Right ventricle myocardium superior (tissue), 1 donor: ENCODE measurements at regions not wholly inside any gene's neighbourhood (a gene's known extent, or its start where the extent isn't known, plus 50 kb on each side); places are given as distances from the start of the nearest gene placed in this dataset.

ENCODE experiments used
- ATAC-seq: fragments of 200-7000 bp; cut with Tn5 transposase; one replicate; pipeline ENCODE4 v1.9.1; 2020; ENCODE audit warnings: mild to moderate bottlenecking; ENCODE audit not compliant: poor library complexity
- DNase-seq: peaks from one replicate; pipeline ENCODE4 v3.0.0-alpha.2; 2020
- intact Hi-C: fragments of 100-400 bp; cut with DNase I; formaldehyde crosslinking; loops from one replicate; pipeline ENCODE4 v1.11.2; 2022
- donor health status: DM: no; HTN: yes; CAD: no; lungs with severe emphysema.

DNA sequence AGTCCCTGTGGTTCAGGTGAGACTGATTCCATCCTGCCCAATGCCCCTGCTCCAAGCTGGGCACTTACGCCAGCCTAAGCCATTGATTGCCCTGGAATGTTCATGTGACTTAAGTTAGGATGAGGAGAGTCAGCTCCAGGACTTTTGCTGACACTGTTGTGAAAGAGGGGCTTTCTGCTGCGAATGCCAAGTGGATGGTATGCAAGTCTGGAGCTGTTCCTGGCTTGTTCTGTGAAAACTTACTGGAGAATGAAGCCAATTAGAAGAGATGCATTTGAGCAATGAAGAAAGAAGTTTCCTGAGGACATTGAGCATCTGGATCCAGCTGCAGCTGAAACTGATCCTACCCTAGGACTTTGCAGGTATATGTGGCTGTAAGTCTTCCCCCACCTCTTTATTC lies 61.2 kb upstream of the ZFR start:
- intact Hi-C loops, result no loop called here
- DNase-seq (no peak), ATAC-seq (peak; percentile 46)

GRCh38 chr5:32504989-32505596 lies 60.6 kb upstream of the ZFR start:
- ATAC-seq, result peak; percentile 91
- intact Hi-C loops, result no loop called here
- peak; percentile 65 for DNase-seq

DNA sequence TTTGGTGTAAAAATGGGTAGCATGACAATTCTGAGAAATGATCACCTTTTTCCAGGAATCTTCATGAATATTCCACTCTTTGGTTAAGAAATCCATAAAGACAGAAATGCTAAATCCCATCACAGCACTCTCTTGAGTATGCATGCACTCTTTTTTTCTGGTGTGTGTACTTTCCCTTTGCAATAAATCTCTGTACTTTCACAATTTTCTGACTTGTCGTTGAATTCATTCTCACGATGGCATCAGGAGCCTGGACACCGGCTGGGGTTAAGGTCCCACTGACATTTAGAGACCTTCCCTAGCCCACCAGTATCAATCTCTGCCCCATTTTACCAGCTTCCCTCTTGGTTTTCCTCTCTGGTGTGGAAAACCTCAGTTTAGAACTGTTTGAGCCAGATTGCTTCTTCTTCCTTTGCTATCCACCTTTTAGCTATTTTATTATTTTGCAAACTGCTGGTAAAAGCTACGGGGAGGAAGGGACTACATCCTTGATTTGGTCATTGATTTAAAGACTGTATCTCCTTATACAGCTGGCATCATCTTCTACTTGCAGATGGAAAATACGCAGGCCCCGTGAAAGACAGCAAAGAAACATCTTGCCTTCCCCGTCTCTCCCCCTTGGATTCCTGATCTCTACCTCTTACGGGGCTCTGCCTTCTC lies 59.9 kb upstream of the ZFR start:
- no peak for DNase-seq
- no peak for ATAC-seq
- intact Hi-C loops, result no loop called here

DNA sequence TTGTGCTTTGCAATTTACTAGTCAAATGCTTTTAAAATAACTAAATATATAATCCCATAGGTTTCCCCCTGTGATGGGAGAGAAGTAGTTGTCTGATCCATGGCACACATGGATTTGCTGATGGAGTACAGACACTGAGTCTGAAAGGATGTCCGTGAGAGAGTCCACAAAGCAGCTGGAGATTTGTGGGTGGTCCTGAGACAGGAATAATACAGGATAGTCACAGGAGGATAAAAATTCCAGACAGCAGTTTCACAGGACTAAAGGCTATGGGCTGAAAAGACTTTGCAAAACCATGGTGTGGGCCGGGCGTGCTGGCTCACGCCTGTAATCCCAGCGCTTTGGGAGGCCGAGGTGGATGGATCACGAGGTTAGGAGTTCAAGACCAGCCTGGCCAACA lies 58.7 kb upstream of the ZFR start:
- intact Hi-C loops, result no loop called here
- DNase-seq, result no peak
- ATAC-seq, result no peak

GRCh38 chr5:32501071-32502002 lies 56.8 kb upstream of the ZFR start:
- intact Hi-C loops, result no loop called here
- ATAC-seq, result no peak
- no peak for DNase-seq

DNA sequence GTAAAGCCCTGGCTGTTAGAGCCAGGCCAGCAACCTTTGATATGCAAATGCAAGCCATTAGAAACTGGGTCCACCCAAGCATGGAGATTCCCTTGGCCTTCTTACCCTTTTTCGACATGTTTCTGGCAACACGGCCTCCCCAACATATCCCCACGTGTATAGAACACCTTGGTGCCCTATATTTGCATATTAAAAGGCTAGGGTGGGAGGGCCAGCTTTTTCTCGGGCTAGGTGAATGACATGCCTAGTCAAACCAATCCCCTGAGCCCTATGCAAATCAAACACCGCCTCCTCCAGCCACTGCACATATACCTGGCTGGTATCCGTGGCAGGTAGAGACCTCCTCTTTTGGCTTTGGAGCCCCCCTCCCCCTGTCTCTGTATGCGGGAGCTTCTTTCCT lies 55.6 kb upstream of the ZFR start:
- ATAC-seq (no peak), DNase-seq (no peak)
- intact Hi-C loops, result no loop called here

GRCh38 chr5:32499261-32499660 lies 54.7 kb upstream of the ZFR start:
- intact Hi-C loops, result no loop called here
- no peak for DNase-seq
- no peak for ATAC-seq

DNA sequence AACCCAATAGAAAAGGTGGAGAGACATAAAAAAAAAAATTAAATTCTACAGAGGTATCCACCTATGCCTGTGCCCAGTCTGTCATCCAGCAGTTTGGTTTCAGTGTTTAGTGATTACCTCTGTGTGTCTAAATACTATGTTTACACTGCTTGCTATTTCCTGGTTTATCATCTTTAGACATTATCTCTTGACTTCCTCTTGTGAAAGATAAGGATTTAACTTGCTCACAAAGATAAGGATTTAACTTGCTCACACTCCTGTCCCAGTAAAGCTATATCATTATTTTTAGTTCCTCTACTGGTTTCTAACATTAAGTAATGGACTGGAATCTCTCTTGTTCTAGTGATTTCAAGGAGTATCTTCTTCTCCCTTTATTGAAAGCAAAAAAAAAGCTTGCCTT lies 53.9 kb upstream of the ZFR start:
- ATAC-seq, result no peak
- intact Hi-C loops, result no loop called here
- DNase-seq, result no peak

DNA sequence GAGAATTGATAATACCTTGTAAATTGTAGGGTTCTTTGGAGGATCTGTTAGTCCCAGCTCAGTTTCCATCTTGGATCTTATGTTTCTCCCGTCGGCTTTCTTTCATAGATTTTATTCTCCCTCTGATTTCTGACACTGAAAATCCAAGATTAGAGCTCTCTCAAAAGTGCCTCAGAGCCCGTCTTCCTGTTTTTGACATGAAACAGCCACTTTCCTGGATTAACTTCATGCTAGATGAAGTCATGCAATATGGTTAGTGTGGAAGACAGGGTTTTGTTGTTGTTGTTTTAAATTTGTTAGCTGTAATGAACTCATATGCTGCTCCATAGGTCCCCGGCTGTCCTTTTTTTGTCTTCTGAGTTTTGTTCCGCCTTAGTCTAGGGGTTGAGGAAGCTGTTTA lies 51.6 kb upstream of the ZFR start:
- no peak for ATAC-seq
- intact Hi-C loops, result no loop called here

DNA sequence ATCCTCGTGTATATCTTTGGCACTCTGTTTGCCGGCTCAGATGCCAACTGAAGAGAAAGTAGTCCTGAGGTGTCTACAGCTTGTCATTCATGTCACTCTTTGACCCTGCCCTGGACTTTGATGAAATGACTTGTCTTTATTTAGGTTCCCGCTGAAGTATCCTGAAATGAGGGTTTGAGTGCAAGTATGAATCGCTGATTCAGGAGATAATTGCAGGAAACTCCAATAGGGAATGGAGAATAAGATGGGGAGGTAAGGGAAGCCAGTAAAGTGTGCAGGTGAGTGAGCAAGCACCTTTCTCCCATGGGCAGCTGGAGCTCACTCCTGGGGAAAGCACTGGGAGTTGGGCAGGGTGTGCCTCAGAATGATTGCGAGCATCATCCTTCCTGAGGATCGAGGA lies 50.3 kb upstream of the ZFR start:
- intact Hi-C loops, result loop anchor here (5.0 kb wide), 1 partner anchor 92 kb away; the partner anchor contains the start of gene SUB1
- no peak for DNase-seq
- no peak for ATAC-seq

More for the DNA sequence above, 51.6 kb upstream of the ZFR start:
- DNase-seq, result no peak
